ENCODE measurements at regions not wholly inside any gene's neighbourhood (a gene's known extent, or its start where the extent isn't known, plus 50 kb on each side); places are given as distances from the start of the nearest gene placed in this dataset.

DNA sequence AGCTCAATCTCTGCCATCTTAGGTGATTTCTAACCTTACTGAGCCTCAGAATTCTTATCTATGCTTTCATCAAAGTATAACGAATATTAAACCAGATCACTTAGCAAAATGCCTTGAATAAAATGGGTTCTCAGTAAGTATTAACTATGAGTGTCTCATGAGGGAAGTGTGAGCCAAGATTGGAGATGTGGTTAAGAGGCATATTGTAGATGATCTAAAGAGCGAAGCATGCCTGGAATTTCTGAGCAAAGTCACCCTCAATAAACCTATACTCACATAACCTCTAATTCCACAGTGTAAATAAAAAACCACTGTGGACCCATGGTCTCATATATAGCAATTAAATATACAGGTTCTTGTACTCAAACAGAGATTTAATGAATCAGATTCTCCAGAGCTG is 193.1 kb upstream of the FSCB start:
- Histone ChIP-seq H3K27me3 (ENCODE audit: control insufficient read depth in 4 of 4, insufficient read depth in 4 of 4, low read length in 3 of 4) (no peaks in the 10 kb centered on the region), H3K27ac (ENCODE audit: low read depth in 1 of 2, low read length in 2 of 2) (no peak overlapping the region), H3K9ac (ENCODE audit: low read depth in 1 of 2, low read length in 2 of 2) (no peak overlapping the region), H3K4me1 (ENCODE audit: control insufficient read depth in 4 of 4, insufficient read depth in 4 of 4, low read length in 3 of 4) (no peaks in the 10 kb centered on the region), H3K4me3 (ENCODE audit: low read depth in 1 of 3, low read length in 3 of 3) (no peak overlapping the region), H3K36me3 (ENCODE audit: control insufficient read depth in 4 of 4, insufficient read depth in 3 of 4, low read depth in 1 of 4, low read length in 3 of 4) (no peaks in the 10 kb centered on the region), H3K9me3 (ENCODE audit: control insufficient read depth in 4 of 4, low read length in 3 of 4) (no peaks in the 10 kb centered on the region)
- TF ChIP-seq FOXA2 (IDR thresholded peaks at IDR 0.05) (no peak), GABPA (IDR thresholded peaks at IDR 0.05 in 1 of 2, conservative IDR thresholded peaks at IDR 0.05 in 1 of 2) (no peak)
- TF ChIP-seq, protein P1, sequence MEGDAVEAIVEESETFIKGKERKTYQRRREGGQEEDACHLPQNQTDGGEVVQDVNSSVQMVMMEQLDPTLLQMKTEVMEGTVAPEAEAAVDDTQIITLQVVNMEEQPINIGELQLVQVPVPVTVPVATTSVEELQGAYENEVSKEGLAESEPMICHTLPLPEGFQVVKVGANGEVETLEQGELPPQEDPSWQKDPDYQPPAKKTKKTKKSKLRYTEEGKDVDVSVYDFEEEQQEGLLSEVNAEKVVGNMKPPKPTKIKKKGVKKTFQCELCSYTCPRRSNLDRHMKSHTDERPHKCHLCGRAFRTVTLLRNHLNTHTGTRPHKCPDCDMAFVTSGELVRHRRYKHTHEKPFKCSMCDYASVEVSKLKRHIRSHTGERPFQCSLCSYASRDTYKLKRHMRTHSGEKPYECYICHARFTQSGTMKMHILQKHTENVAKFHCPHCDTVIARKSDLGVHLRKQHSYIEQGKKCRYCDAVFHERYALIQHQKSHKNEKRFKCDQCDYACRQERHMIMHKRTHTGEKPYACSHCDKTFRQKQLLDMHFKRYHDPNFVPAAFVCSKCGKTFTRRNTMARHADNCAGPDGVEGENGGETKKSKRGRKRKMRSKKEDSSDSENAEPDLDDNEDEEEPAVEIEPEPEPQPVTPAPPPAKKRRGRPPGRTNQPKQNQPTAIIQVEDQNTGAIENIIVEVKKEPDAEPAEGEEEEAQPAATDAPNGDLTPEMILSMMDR (IDR thresholded peaks at IDR 0.05; ENCODE audit: low read depth, low read length, missing input control), result no peak
- TF ChIP-seq, protein P2, sequence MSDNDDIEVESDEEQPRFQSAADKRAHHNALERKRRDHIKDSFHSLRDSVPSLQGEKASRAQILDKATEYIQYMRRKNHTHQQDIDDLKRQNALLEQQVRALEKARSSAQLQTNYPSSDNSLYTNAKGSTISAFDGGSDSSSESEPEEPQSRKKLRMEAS (IDR thresholded peaks at IDR 0.05), result no peak
- TF ChIP-seq, protein P3, sequence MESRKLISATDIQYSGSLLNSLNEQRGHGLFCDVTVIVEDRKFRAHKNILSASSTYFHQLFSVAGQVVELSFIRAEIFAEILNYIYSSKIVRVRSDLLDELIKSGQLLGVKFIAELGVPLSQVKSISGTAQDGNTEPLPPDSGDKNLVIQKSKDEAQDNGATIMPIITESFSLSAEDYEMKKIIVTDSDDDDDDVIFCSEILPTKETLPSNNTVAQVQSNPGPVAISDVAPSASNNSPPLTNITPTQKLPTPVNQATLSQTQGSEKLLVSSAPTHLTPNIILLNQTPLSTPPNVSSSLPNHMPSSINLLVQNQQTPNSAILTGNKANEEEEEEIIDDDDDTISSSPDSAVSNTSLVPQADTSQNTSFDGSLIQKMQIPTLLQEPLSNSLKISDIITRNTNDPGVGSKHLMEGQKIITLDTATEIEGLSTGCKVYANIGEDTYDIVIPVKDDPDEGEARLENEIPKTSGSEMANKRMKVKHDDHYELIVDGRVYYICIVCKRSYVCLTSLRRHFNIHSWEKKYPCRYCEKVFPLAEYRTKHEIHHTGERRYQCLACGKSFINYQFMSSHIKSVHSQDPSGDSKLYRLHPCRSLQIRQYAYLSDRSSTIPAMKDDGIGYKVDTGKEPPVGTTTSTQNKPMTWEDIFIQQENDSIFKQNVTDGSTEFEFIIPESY (IDR thresholded peaks at IDR 0.05), result no peak
- WGBS, result 66% methylated on average over 2 of the region's 2 CpGs
- DNase-seq (ENCODE audit: low spot score), result no peak

DNA sequence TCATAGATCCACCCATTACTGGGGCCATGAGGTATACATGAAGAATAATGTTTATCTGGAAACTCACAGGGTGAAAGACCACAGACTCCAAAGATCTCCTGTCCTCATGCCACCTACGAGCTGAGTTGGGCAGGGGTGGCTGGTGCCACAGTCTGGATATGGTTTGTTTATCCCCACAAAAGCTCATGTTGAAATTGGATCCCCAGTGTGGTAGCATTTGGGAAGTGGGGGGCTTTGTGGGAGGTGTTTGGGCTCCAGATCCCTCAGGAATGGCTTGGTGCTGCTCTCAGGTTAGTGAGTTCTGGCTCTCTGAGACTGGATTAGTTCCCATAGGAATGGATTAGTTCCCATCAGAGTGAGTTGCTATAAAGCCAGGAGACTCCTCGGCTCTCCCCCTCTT is 192.3 kb upstream of the FSCB start:
- TF ChIP-seq JUND (IDR thresholded peaks at IDR 0.05) (no peak), TAF1 (conservative IDR thresholded peaks at IDR 0.05) (no peak), NR2F2 (IDR thresholded peaks at IDR 0.05) (no peak), SP1 (IDR thresholded peaks at IDR 0.05) (no peak), RAD21 (IDR thresholded peaks at IDR 0.05) (no peak), FOXA2 (IDR thresholded peaks at IDR 0.05) (no peak), EGR1 (IDR thresholded peaks at IDR 0.05; ENCODE audit: low read depth in 2 of 2) (no peak), FOXA1 (IDR thresholded peaks at IDR 0.05) (no peak), GABPA (IDR thresholded peaks at IDR 0.05 in 1 of 2, conservative IDR thresholded peaks at IDR 0.05 in 1 of 2) (no peak), HNF4A (conservative IDR thresholded peaks at IDR 0.05) (no peak), RXRA (IDR thresholded peaks at IDR 0.05) (no peak), YY1 (IDR thresholded peaks at IDR 0.05) (no peak), HNF4G (IDR thresholded peaks at IDR 0.05) (no peak)
- TF ChIP-seq, protein P3 (IDR thresholded peaks at IDR 0.05), result no peak
- TF ChIP-seq, protein P1 (IDR thresholded peaks at IDR 0.05; ENCODE audit: low read depth, low read length, missing input control), result no peak
- TF ChIP-seq, protein P2 (IDR thresholded peaks at IDR 0.05), result no peak
- TF ChIP-seq, protein P4, sequence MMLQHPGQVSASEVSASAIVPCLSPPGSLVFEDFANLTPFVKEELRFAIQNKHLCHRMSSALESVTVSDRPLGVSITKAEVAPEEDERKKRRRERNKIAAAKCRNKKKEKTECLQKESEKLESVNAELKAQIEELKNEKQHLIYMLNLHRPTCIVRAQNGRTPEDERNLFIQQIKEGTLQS (IDR thresholded peaks at IDR 0.05), result no peak
- TF ChIP-seq, protein P5, sequence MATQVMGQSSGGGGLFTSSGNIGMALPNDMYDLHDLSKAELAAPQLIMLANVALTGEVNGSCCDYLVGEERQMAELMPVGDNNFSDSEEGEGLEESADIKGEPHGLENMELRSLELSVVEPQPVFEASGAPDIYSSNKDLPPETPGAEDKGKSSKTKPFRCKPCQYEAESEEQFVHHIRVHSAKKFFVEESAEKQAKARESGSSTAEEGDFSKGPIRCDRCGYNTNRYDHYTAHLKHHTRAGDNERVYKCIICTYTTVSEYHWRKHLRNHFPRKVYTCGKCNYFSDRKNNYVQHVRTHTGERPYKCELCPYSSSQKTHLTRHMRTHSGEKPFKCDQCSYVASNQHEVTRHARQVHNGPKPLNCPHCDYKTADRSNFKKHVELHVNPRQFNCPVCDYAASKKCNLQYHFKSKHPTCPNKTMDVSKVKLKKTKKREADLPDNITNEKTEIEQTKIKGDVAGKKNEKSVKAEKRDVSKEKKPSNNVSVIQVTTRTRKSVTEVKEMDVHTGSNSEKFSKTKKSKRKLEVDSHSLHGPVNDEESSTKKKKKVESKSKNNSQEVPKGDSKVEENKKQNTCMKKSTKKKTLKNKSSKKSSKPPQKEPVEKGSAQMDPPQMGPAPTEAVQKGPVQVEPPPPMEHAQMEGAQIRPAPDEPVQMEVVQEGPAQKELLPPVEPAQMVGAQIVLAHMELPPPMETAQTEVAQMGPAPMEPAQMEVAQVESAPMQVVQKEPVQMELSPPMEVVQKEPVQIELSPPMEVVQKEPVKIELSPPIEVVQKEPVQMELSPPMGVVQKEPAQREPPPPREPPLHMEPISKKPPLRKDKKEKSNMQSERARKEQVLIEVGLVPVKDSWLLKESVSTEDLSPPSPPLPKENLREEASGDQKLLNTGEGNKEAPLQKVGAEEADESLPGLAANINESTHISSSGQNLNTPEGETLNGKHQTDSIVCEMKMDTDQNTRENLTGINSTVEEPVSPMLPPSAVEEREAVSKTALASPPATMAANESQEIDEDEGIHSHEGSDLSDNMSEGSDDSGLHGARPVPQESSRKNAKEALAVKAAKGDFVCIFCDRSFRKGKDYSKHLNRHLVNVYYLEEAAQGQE (IDR thresholded peaks at IDR 0.05), result no peak
- no peak overlapping the region for H3K4me3 ChIP-seq (ENCODE audit: low read depth in 1 of 3, low read length in 3 of 3)
- H3K9ac ChIP-seq (ENCODE audit: low read depth in 1 of 2, low read length in 2 of 2), result no peak overlapping the region
- H3K27me3 ChIP-seq (ENCODE audit: control insufficient read depth in 4 of 4, insufficient read depth in 4 of 4, low read length in 3 of 4), result no peaks in the 10 kb centered on the region
- no peaks in the 10 kb centered on the region for H3K4me1 ChIP-seq (ENCODE audit: control insufficient read depth in 4 of 4, insufficient read depth in 4 of 4, low read length in 3 of 4)
- WGBS, result 33% methylated on average over 2 of the region's 2 CpGs
- no peak overlapping the region for H3K27ac ChIP-seq (ENCODE audit: low read depth in 1 of 2, low read length in 2 of 2)
- DNase-seq (ENCODE audit: low spot score), result no peak
- H3K9me3 ChIP-seq (ENCODE audit: control insufficient read depth in 4 of 4, low read length in 3 of 4), result no peaks in the 10 kb centered on the region
- no peaks in the 10 kb centered on the region for H3K36me3 ChIP-seq (ENCODE audit: control insufficient read depth in 4 of 4, insufficient read depth in 3 of 4, low read depth in 1 of 4, low read length in 3 of 4)
